ENCODE measurements at regions not wholly inside any gene's neighbourhood (a gene's known extent, or its start where the extent isn't known, plus 50 kb on each side); places are given as distances from the start of the nearest gene placed in this dataset.

GRCh38 chr18:75818383-75818782 lies 390.9 kb upstream of the SMIM21 start:
- Histone ChIP-seq H3K4me2 (no peak overlapping the region), H3K9me3 (ENCODE audit: insufficient read depth, low read depth) (no peaks in the 10 kb centered on the region), H3K4me3 (no peak overlapping the region), H3K27me3 (ENCODE audit: insufficient read depth, low read depth) (peaks cover 13% of the 10 kb centered on the region; the same call in 1 of the 2 replicates), H3F3A (ENCODE audit: insufficient read depth, low read depth) (no peaks in the 10 kb centered on the region), H3K36me3 (ENCODE audit: low read depth) (no peaks in the 10 kb centered on the region), H3K9me2 (ENCODE audit: insufficient read depth) (0 out of 2 replicates have a peak, but pooled peaks cover 3% of the 10 kb centered on the region), H3K4me1 (replicated peaks; ENCODE audit: insufficient read depth) (no peaks in the 10 kb centered on the region), H2AFZ (no peak overlapping the region), H3K79me2 (ENCODE audit: low read depth) (no peaks in the 10 kb centered on the region), H3K27ac (no peak overlapping the region), H4K20me1 (ENCODE audit: insufficient read depth) (no peaks in the 10 kb centered on the region)
- POLR2A ChIA-PET (ENCODE audit: unreplicated experiment): no interaction called here
- CTCF ChIA-PET: no interaction called here
- intact Hi-C loops (cut with micrococcal nuclease; ENCODE audit: unreplicated experiment): no loop called here
- no peak for TF ChIP-seq CTCF (conservative IDR thresholded peaks at IDR 0.05)
- TF ChIP-seq EZH2 (IDR thresholded peaks at IDR 0.05; ENCODE audit: low read depth): no peak
- BruUV-seq (replicated peaks): no TSS peak
- no peak for DNase-seq

GRCh38 chr18:75815767-75816166 lies 388.3 kb upstream of the SMIM21 start:
- Histone ChIP-seq H3K36me3 (ENCODE audit: low read depth) (no peaks in the 10 kb centered on the region), H4K20me1 (ENCODE audit: insufficient read depth) (no peaks in the 10 kb centered on the region), H3K9me3 (ENCODE audit: insufficient read depth, low read depth) (no peaks in the 10 kb centered on the region), H3K4me1 (replicated peaks; ENCODE audit: insufficient read depth) (no peaks in the 10 kb centered on the region), H3K4me2 (no peak overlapping the region), H3F3A (ENCODE audit: insufficient read depth, low read depth) (no peaks in the 10 kb centered on the region), H3K4me3 (no peak overlapping the region), H3K79me2 (ENCODE audit: low read depth) (no peaks in the 10 kb centered on the region), H2AFZ (no peak overlapping the region), H3K27me3 (ENCODE audit: insufficient read depth, low read depth) (peaks cover 36% of the 10 kb centered on the region), H3K9me2 (ENCODE audit: insufficient read depth) (0 out of 2 replicates have a peak, but pooled peaks cover 3% of the 10 kb centered on the region), H3K27ac (no peak overlapping the region)
- BruUV-seq (replicated peaks): no TSS peak
- no peak for TF ChIP-seq CTCF (conservative IDR thresholded peaks at IDR 0.05)
- TF ChIP-seq EZH2 (IDR thresholded peaks at IDR 0.05; ENCODE audit: low read depth): no peak
- ChIA-PET POLR2A (ENCODE audit: unreplicated experiment) (no interaction called here), CTCF (no interaction called here)
- intact Hi-C loops (cut with micrococcal nuclease; ENCODE audit: unreplicated experiment): no loop called here
- DNase-seq: no peak

- H3K27me3 ChIP-seq (ENCODE audit: insufficient read depth, low read depth): peaks cover 52% of the 10 kb centered on the region
- H3K4me2 ChIP-seq: no peak overlapping the region
- H3F3A ChIP-seq (ENCODE audit: insufficient read depth, low read depth): no peaks in the 10 kb centered on the region
- no peaks in the 10 kb centered on the region for H3K79me2 ChIP-seq (ENCODE audit: low read depth)
- H2AFZ ChIP-seq: no peak overlapping the region
- no peak for TF ChIP-seq EZH2 (IDR thresholded peaks at IDR 0.05; ENCODE audit: low read depth)
- no peak for TF ChIP-seq CTCF (conservative IDR thresholded peaks at IDR 0.05)
- H3K9me3 ChIP-seq (ENCODE audit: insufficient read depth, low read depth): no peaks in the 10 kb centered on the region
- DNase-seq: no peak
- H3K27ac ChIP-seq: no peak overlapping the region
- 0 out of 2 replicates have a peak, but pooled peaks cover 3% of the 10 kb centered on the region for H3K9me2 ChIP-seq (ENCODE audit: insufficient read depth)
- BruUV-seq (replicated peaks): no TSS peak
- H3K36me3 ChIP-seq (ENCODE audit: low read depth): no peaks in the 10 kb centered on the region
- no peak overlapping the region for H3K4me3 ChIP-seq
- POLR2A ChIA-PET (ENCODE audit: unreplicated experiment): no interaction called here
- intact Hi-C loops (cut with micrococcal nuclease; ENCODE audit: unreplicated experiment): no loop called here
- H4K20me1 ChIP-seq (ENCODE audit: insufficient read depth): no peaks in the 10 kb centered on the region
- CTCF ChIA-PET: no interaction called here
- no peaks in the 10 kb centered on the region for H3K4me1 ChIP-seq (replicated peaks; ENCODE audit: insufficient read depth)
Observed at GRCh38 chr18:75812761-75813160, 385.3 kb upstream of the SMIM21 start.
